HL-60 (cell line): ENCODE measurements at regions not wholly inside any gene's neighbourhood (a gene's known extent, or its start where the extent isn't known, plus 50 kb on each side); places are given as distances from the start of the nearest gene placed in this dataset.

Experiments used
- GABPA ChIP-seq: IDR thresholded peaks from 2 replicates; pipeline ENCODE4 v1.6.1; 2012; ENCODE audit warnings: low read depth
- POLR2AphosphoS5 ChIP-seq: IDR thresholded peaks from 2 replicates; pipeline ENCODE4 v1.6.1; 2012; ENCODE audit warnings: low read depth
- SPI1 ChIP-seq: IDR thresholded peaks from 2 replicates; pipeline ENCODE4 v1.6.1; 2012; ENCODE audit warnings: low read depth, mild to moderate bottlenecking, borderline replicate concordance
- TF ChIP-seq, protein P1 (sequence below): IDR thresholded peaks from 2 replicates; pipeline ENCODE4 v1.6.1; 2012; ENCODE audit warnings: low read depth; ENCODE audit not compliant: insufficient replicate concordance
- TF ChIP-seq, protein P2 (sequence below): IDR thresholded peaks from one replicate; pipeline ENCODE4 v1.5.1; 2011; ENCODE audit warnings: low read length, control low read depth, inconsistent platforms; ENCODE audit not compliant: insufficient read depth

DNA sequence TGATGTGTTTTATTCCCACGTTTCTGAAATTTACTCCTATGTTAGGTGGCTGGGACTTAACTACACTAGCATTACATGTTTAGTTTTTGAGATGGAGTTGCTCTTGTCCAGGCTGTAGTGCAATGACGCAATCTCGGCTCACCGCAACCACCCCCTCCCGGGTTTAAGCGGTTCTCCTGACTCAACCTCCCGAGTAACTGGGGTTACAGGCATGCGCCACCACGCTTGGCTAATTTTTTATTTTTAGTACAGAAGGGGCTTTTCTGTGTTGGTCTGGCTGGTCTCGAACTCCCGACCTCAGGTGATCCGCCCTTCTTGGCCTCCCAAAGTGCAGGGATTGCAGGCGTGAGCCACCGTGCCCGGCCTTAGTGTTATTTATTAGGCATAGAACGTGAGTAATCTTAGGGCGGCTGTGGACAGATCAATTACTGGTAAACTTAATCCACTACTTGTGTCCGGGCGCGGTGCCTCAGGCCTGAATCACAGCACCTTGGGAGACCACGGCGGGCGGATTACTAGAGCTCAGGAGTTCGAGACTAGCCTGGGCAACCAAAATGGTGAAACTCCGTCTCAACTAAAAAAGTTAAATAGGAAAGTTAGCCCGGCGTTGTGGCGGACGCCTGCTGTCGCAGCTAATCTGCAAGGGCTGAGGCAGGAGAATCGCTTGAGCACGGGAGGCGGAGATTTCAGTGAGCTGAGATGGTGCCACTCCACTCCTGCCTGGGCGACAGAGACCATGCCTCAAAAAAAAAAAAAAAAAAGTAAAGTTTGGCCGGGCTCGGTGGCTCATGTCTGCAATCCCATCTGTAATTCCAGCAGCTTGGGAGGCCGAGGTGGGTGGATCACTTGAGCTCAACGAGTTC lies 123.7 kb upstream of the BTN3A2 start:
- TF ChIP-seq, protein P1, sequence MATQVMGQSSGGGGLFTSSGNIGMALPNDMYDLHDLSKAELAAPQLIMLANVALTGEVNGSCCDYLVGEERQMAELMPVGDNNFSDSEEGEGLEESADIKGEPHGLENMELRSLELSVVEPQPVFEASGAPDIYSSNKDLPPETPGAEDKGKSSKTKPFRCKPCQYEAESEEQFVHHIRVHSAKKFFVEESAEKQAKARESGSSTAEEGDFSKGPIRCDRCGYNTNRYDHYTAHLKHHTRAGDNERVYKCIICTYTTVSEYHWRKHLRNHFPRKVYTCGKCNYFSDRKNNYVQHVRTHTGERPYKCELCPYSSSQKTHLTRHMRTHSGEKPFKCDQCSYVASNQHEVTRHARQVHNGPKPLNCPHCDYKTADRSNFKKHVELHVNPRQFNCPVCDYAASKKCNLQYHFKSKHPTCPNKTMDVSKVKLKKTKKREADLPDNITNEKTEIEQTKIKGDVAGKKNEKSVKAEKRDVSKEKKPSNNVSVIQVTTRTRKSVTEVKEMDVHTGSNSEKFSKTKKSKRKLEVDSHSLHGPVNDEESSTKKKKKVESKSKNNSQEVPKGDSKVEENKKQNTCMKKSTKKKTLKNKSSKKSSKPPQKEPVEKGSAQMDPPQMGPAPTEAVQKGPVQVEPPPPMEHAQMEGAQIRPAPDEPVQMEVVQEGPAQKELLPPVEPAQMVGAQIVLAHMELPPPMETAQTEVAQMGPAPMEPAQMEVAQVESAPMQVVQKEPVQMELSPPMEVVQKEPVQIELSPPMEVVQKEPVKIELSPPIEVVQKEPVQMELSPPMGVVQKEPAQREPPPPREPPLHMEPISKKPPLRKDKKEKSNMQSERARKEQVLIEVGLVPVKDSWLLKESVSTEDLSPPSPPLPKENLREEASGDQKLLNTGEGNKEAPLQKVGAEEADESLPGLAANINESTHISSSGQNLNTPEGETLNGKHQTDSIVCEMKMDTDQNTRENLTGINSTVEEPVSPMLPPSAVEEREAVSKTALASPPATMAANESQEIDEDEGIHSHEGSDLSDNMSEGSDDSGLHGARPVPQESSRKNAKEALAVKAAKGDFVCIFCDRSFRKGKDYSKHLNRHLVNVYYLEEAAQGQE: no peak
- TF ChIP-seq, protein P2, sequence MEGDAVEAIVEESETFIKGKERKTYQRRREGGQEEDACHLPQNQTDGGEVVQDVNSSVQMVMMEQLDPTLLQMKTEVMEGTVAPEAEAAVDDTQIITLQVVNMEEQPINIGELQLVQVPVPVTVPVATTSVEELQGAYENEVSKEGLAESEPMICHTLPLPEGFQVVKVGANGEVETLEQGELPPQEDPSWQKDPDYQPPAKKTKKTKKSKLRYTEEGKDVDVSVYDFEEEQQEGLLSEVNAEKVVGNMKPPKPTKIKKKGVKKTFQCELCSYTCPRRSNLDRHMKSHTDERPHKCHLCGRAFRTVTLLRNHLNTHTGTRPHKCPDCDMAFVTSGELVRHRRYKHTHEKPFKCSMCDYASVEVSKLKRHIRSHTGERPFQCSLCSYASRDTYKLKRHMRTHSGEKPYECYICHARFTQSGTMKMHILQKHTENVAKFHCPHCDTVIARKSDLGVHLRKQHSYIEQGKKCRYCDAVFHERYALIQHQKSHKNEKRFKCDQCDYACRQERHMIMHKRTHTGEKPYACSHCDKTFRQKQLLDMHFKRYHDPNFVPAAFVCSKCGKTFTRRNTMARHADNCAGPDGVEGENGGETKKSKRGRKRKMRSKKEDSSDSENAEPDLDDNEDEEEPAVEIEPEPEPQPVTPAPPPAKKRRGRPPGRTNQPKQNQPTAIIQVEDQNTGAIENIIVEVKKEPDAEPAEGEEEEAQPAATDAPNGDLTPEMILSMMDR: no peak
- TF ChIP-seq POLR2AphosphoS5: no peak
- no peak for TF ChIP-seq GABPA
- no peak for TF ChIP-seq SPI1
